ENCODE measurements at regions not wholly inside any gene's neighbourhood (a gene's known extent, or its start where the extent isn't known, plus 50 kb on each side); places are given as distances from the start of the nearest gene placed in this dataset. TPM values are rescaled to one million over a fixed set of nuclear protein-coding genes. Genes with fewer than 3 reads are reported as not detected.

- no peak overlapping the region for H3K4me3 ChIP-seq (ENCODE audit: low read length)
- no peaks in the 10 kb centered on the region for H3K4me1 ChIP-seq (ENCODE audit: control insufficient read depth, insufficient read depth, low read length)
- H3K36me3 ChIP-seq (ENCODE audit: insufficient read depth, low read length) = no peaks in the 10 kb centered on the region
- H3K9me3 ChIP-seq (replicated peaks; ENCODE audit: low read length) = no peaks in the 10 kb centered on the region
- H3K9ac ChIP-seq (ENCODE audit: low read depth, low read length) = no peak overlapping the region
- no peaks in the 10 kb centered on the region for H3K27me3 ChIP-seq (ENCODE audit: control insufficient read depth, insufficient read depth, low read length)
- H3K4me2 ChIP-seq (ENCODE audit: low read length) = no peak overlapping the region
Measured at GRCh38 chr17:70011750-70012149, 63.3 kb upstream of the KCNJ16 start.

- Histone ChIP-seq H3K27me3 (ENCODE audit: control insufficient read depth, insufficient read depth, low read length) (no peaks in the 10 kb centered on the region), H3K4me2 (ENCODE audit: low read length) (no peak overlapping the region), H3K36me3 (ENCODE audit: insufficient read depth, low read length) (no peaks in the 10 kb centered on the region), H3K9ac (ENCODE audit: low read depth, low read length) (no peak overlapping the region), H3K4me1 (ENCODE audit: control insufficient read depth, insufficient read depth, low read length) (no peaks in the 10 kb centered on the region), H3K4me3 (ENCODE audit: low read length) (no peak overlapping the region), H3K9me3 (replicated peaks; ENCODE audit: low read length) (no peaks in the 10 kb centered on the region)
Measured at GRCh38 chr17:70013911-70014310, 61.1 kb upstream of the KCNJ16 start.

- no peaks in the 10 kb centered on the region for H3K9me3 ChIP-seq (replicated peaks; ENCODE audit: low read length)
Measured at GRCh38 chr17:70017112-70017511, 57.9 kb upstream of the KCNJ16 start.

GRCh38 chr17:70017941-70018340 lies 57.1 kb upstream of the KCNJ16 start:
- peaks cover 7% of the 10 kb centered on the region for H3K4me1 ChIP-seq (ENCODE audit: control insufficient read depth, insufficient read depth, low read length)
- H3K4me3 ChIP-seq (ENCODE audit: low read length) = no peak overlapping the region
- H3K4me2 ChIP-seq (ENCODE audit: low read length) = no peak overlapping the region
- no peaks in the 10 kb centered on the region for H3K36me3 ChIP-seq (ENCODE audit: insufficient read depth, low read length)
- H3K9ac ChIP-seq (ENCODE audit: low read depth, low read length) = no peak overlapping the region
- no peaks in the 10 kb centered on the region for H3K27me3 ChIP-seq (ENCODE audit: control insufficient read depth, insufficient read depth, low read length)
- H3K9me3 ChIP-seq (replicated peaks; ENCODE audit: low read length) = no peaks in the 10 kb centered on the region

More at GRCh38 chr17:70017112-70017511, 57.9 kb upstream of the KCNJ16 start:
- Histone ChIP-seq H3K27me3 (ENCODE audit: control insufficient read depth, insufficient read depth, low read length) (no peaks in the 10 kb centered on the region), H3K4me1 (ENCODE audit: control insufficient read depth, insufficient read depth, low read length) (peaks cover 5% of the 10 kb centered on the region), H3K4me2 (ENCODE audit: low read length) (no peak overlapping the region), H3K4me3 (ENCODE audit: low read length) (no peak overlapping the region), H3K9ac (ENCODE audit: low read depth, low read length) (no peak overlapping the region), H3K36me3 (ENCODE audit: insufficient read depth, low read length) (no peaks in the 10 kb centered on the region)

GRCh38 chr17:70021726-70022125 lies 53.3 kb upstream of the KCNJ16 start:
- H3K9ac ChIP-seq (ENCODE audit: low read depth, low read length) = no peak overlapping the region
- H3K9me3 ChIP-seq (replicated peaks; ENCODE audit: low read length) = no peaks in the 10 kb centered on the region
- H3K36me3 ChIP-seq (ENCODE audit: insufficient read depth, low read length) = no peaks in the 10 kb centered on the region
- no peak overlapping the region for H3K4me2 ChIP-seq (ENCODE audit: low read length)
- H3K4me3 ChIP-seq (ENCODE audit: low read length) = no peak overlapping the region
- H3K27me3 ChIP-seq (ENCODE audit: control insufficient read depth, insufficient read depth, low read length) = no peaks in the 10 kb centered on the region
- peaks cover 7% of the 10 kb centered on the region for H3K4me1 ChIP-seq (ENCODE audit: control insufficient read depth, insufficient read depth, low read length)

GRCh38 chr17:70022175-70022574 lies 52.9 kb upstream of the KCNJ16 start:
- Histone ChIP-seq H3K9ac (ENCODE audit: low read depth, low read length) (no peak overlapping the region), H3K4me2 (ENCODE audit: low read length) (no peak overlapping the region), H3K36me3 (ENCODE audit: insufficient read depth, low read length) (no peaks in the 10 kb centered on the region), H3K4me1 (ENCODE audit: control insufficient read depth, insufficient read depth, low read length) (peaks cover 7% of the 10 kb centered on the region), H3K9me3 (replicated peaks; ENCODE audit: low read length) (no peaks in the 10 kb centered on the region), H3K4me3 (ENCODE audit: low read length) (no peak overlapping the region), H3K27me3 (ENCODE audit: control insufficient read depth, insufficient read depth, low read length) (no peaks in the 10 kb centered on the region)

GRCh38 chr17:70024253-70024652 lies 50.8 kb upstream of the KCNJ16 start:
- Histone ChIP-seq H3K9ac (ENCODE audit: low read depth, low read length) (no peak overlapping the region), H3K36me3 (ENCODE audit: insufficient read depth, low read length) (no peaks in the 10 kb centered on the region), H3K4me3 (ENCODE audit: low read length) (no peak overlapping the region), H3K4me1 (ENCODE audit: control insufficient read depth, insufficient read depth, low read length) (peaks cover 7% of the 10 kb centered on the region), H3K9me3 (replicated peaks; ENCODE audit: low read length) (peaks cover 3% of the 10 kb centered on the region), H3K27me3 (ENCODE audit: control insufficient read depth, insufficient read depth, low read length) (no peaks in the 10 kb centered on the region), H3K4me2 (ENCODE audit: low read length) (no peak overlapping the region)

Small RNAs in the stretch of these regions (small RNA-seq; reads per million reads assigned to genes)
- gene AC002545.1 = not detected
- gene RF00019 = not detected
